ENCODE measurements at regions not wholly inside any gene's neighbourhood (a gene's known extent, or its start where the extent isn't known, plus 50 kb on each side); places are given as distances from the start of the nearest gene placed in this dataset.
"Not testable (repeated sequence)": the region's sequence is repeated elsewhere in the genome, so short reads cannot be mapped to it uniquely, and the experiment has no call there.

DNA sequence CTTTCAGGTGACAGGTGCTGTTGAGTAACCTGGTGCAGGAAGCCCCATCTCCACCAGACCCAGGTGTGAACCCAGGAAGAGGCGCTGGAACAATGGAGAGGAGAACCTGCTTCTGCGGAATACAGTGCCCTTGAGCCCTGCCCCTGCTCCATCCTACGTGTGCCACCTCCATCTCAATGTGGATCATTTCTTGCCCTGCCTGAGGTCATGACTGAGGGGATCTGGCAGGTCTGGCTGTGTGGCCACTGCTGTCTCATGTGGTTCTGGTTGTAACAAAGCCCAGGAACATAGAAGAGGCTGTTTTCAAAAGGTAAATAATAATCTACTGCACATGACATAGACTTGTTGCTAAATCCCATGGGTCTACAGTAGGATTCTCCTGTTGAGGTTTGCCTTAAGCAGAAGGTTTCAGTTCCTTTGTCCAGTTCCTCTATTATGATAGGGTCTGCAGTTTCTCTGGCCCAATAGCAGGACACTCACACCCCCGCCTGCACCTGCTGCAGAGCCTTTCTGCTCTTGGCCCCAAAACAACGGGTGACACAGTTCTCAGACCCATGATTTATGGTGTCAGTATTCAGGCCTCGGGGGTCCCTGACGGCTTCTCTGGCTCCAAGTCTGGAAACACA is 113.5 kb upstream of the IGLL5 start:
- no peak overlapping the region for H3K4me3 ChIP-seq (replicated peaks in 1 of 3; ENCODE audit: insufficient read depth in 1 of 3, low read depth in 2 of 3, low read length in 3 of 3)
- H4K20me1 ChIP-seq (ENCODE audit: insufficient read depth, low read length), result no peaks in the 10 kb centered on the region
- H3K4me1 ChIP-seq (ENCODE audit: insufficient read depth, low read length), result no peaks in the 10 kb centered on the region
- H3K9ac ChIP-seq (ENCODE audit: insufficient read depth, low read depth, low read length), result no peak overlapping the region
- no peak for TF ChIP-seq YEATS2 (CRISPR knock-in tag; IDR thresholded peaks at IDR 0.05; ENCODE audit: borderline replicate concordance)
- no peak for TF ChIP-seq ZNF441 (CRISPR knock-in tag; IDR thresholded peaks at IDR 0.05; ENCODE audit: borderline replicate concordance)
- TF ChIP-seq FOXO1 (CRISPR knock-in tag; IDR thresholded peaks at IDR 0.05), result no peak
- TF ChIP-seq ZNF235 (CRISPR knock-in tag; IDR thresholded peaks at IDR 0.05; ENCODE audit: borderline replicate concordance), result no peak
- no peak for TF ChIP-seq ELF3 (CRISPR knock-in tag; IDR thresholded peaks at IDR 0.05)
- H3K79me2 ChIP-seq (ENCODE audit: insufficient read depth, low read length), result no peaks in the 10 kb centered on the region
- intact Hi-C loops (cut with micrococcal nuclease; ENCODE audit: unreplicated experiment) (no loop called here), in situ Hi-C loops (cut with HindIII; ENCODE audit: extremely low pct_ligation_motif_present, low pct_unique_long_range_greater_than_20kb) (no loop called here)
- H3K4me2 ChIP-seq (ENCODE audit: low read depth, low read length), result no peak overlapping the region
- peaks cover 4 to 6% of the 10 kb centered on the region in 2 experiments; a peak in 3 of 5 replicates for H3K27me3 ChIP-seq (ENCODE audit: control insufficient read depth in 1 of 2, insufficient read depth in 2 of 2, low read length in 2 of 2)
- FAIRE-seq (no peak), ATAC-seq (no peak), DNase-seq (ENCODE audit: low spot score) (no peak)
- 0% methylated on average over 2 of the region's 7 CpGs for WGBS (ENCODE audit: low lambda C conversion rate)
- POLR2A ChIA-PET, result no interaction called here
- H2AFZ ChIP-seq (ENCODE audit: low read length), result no peak overlapping the region
- no peaks in the 10 kb centered on the region for H3K9me3 ChIP-seq (ENCODE audit: low read length)
- H3K36me3 ChIP-seq (replicated peaks in 1 of 2; ENCODE audit: control insufficient read depth in 1 of 2, insufficient read depth in 2 of 2, low read length in 2 of 2), result no peaks in the 10 kb centered on the region
- CTCF ChIA-PET (ENCODE audit: low intra/inter-chr PET ratio, low total read pairs), result no interaction called here
- no peak overlapping the region for H3K27ac ChIP-seq (ENCODE audit: extremely low read length, insufficient read depth, low read length)
- BruUV-seq (replicated peaks), result no TSS peak

- H3K9me3 ChIP-seq (ENCODE audit: low read length); H3K27ac ChIP-seq (ENCODE audit: extremely low read length, insufficient read depth, low read length); H3K4me3 ChIP-seq (replicated peaks in 1 of 3; ENCODE audit: insufficient read depth in 1 of 3, low read depth in 2 of 3, low read length in 3 of 3); H3K4me1 ChIP-seq (ENCODE audit: insufficient read depth, low read length); BruUV-seq (replicated peaks); H4K20me1 ChIP-seq (ENCODE audit: insufficient read depth, low read length); DNase-seq (ENCODE audit: low spot score); in situ Hi-C loops (cut with HindIII; ENCODE audit: extremely low pct_ligation_motif_present, low pct_unique_long_range_greater_than_20kb); H3K36me3 ChIP-seq (replicated peaks in 1 of 2; ENCODE audit: control insufficient read depth in 1 of 2, insufficient read depth in 2 of 2, low read length in 2 of 2); intact Hi-C loops (cut with micrococcal nuclease; ENCODE audit: unreplicated experiment); FAIRE-seq; CTCF ChIA-PET (ENCODE audit: low intra/inter-chr PET ratio, low total read pairs); ATAC-seq; H2AFZ ChIP-seq (ENCODE audit: low read length); H3K9ac ChIP-seq (ENCODE audit: insufficient read depth, low read depth, low read length); H3K79me2 ChIP-seq (ENCODE audit: insufficient read depth, low read length); H3K27me3 ChIP-seq (ENCODE audit: control insufficient read depth in 1 of 2, insufficient read depth in 2 of 2, low read length in 2 of 2); POLR2A ChIA-PET; H3K4me2 ChIP-seq (ENCODE audit: low read depth, low read length): not testable (repeated sequence)
- WGBS (ENCODE audit: low lambda C conversion rate), result 0% methylated on average over 2 of the region's 3 CpGs
Observed at GRCh38 chr22:22774762-22775161, 112.9 kb upstream of the IGLL5 start.

Measured in HepG2 (cell line).